ENCODE measurements at regions not wholly inside any gene's neighbourhood (a gene's known extent, or its start where the extent isn't known, plus 50 kb on each side); places are given as distances from the start of the nearest gene placed in this dataset.

DNA sequence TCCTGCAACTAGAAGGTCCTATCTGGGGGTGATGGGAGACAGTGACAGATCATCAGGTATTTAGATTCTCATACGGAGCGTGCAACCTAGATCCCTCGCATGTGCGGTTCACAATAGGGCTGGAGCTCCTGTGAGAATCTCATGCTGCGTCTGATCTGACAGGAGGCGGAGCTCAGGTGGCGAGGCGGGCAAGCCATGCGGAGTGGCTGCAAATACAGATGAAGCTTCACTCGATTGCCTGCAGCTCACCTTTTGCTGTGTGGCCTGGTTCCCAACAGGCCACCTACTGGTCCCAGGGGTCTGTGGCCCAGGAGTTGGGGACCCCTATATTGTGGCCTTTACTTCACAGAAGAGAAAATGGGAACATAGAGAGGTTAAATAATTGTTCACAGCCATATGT lies 200.4 kb downstream of the IRF8 start:
- no peaks in the 10 kb centered on the region for H3K4me1 Mint-ChIP-seq
- peak; percentile 65 for DNase-seq
- H3K27ac Mint-ChIP-seq: no peak overlapping the region
- H3K36me3 Mint-ChIP-seq (ENCODE audit: low read depth): no peaks in the 10 kb centered on the region
- 62 to 72% methylated on average over 9 to 10 of the region's 10 CpGs for WGBS, 2 experiments (ENCODE audit: insufficient coverage in 1 of 2, insufficient read length in 1 of 2)
- TF ChIP-seq, protein P1, sequence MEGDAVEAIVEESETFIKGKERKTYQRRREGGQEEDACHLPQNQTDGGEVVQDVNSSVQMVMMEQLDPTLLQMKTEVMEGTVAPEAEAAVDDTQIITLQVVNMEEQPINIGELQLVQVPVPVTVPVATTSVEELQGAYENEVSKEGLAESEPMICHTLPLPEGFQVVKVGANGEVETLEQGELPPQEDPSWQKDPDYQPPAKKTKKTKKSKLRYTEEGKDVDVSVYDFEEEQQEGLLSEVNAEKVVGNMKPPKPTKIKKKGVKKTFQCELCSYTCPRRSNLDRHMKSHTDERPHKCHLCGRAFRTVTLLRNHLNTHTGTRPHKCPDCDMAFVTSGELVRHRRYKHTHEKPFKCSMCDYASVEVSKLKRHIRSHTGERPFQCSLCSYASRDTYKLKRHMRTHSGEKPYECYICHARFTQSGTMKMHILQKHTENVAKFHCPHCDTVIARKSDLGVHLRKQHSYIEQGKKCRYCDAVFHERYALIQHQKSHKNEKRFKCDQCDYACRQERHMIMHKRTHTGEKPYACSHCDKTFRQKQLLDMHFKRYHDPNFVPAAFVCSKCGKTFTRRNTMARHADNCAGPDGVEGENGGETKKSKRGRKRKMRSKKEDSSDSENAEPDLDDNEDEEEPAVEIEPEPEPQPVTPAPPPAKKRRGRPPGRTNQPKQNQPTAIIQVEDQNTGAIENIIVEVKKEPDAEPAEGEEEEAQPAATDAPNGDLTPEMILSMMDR (conservative IDR thresholded peaks at IDR 0.05): no peak
- H3K4me1 ChIP-seq (ENCODE audit: control insufficient read depth, insufficient read depth, low read length): no peaks in the 10 kb centered on the region
- H3K27me3 Mint-ChIP-seq (ENCODE audit: insufficient read depth): peaks cover 7% of the 10 kb centered on the region
- H3K9me3 Mint-ChIP-seq: peaks cover 5% of the 10 kb centered on the region
- no peaks in the 10 kb centered on the region for H3K9me3 ChIP-seq (ENCODE audit: control insufficient read depth, low read length)
- no peaks in the 10 kb centered on the region for H3K36me3 ChIP-seq (ENCODE audit: control insufficient read depth, insufficient read depth, low read length)
- H3K27me3 ChIP-seq (ENCODE audit: control insufficient read depth, insufficient read depth, low read length, poor library complexity, severe bottlenecking): peaks cover 3% of the 10 kb centered on the region
- H3K9ac ChIP-seq (ENCODE audit: extremely low read depth, low read length, poor library complexity, severe bottlenecking): no peak overlapping the region
- no peak overlapping the region for H3K27ac ChIP-seq (ENCODE audit: low read depth, low read length)
- H3K4me3 Mint-ChIP-seq: no peak overlapping the region
- no peak overlapping the region for H3K4me3 ChIP-seq (ENCODE audit: low read length)

- WGBS, 2 experiments (ENCODE audit: insufficient coverage in 1 of 2, insufficient read length in 1 of 2): 82 to 87% methylated on average over 3 to 11 of the region's 11 CpGs
- Mint-ChIP-seq H3K4me1 (no peaks in the 10 kb centered on the region), H3K36me3 (ENCODE audit: low read depth) (no peaks in the 10 kb centered on the region), H3K27me3 (ENCODE audit: insufficient read depth) (peaks cover 7% of the 10 kb centered on the region), H3K9me3 (peaks cover 5% of the 10 kb centered on the region), H3K27ac (no peak overlapping the region), H3K4me3 (no peak overlapping the region)
- H3K36me3 ChIP-seq (ENCODE audit: control insufficient read depth, insufficient read depth, low read length): no peaks in the 10 kb centered on the region
- no peaks in the 10 kb centered on the region for H3K9me3 ChIP-seq (ENCODE audit: control insufficient read depth, low read length)
- peaks cover 3% of the 10 kb centered on the region for H3K27me3 ChIP-seq (ENCODE audit: control insufficient read depth, insufficient read depth, low read length, poor library complexity, severe bottlenecking)
- no peak overlapping the region for H3K9ac ChIP-seq (ENCODE audit: extremely low read depth, low read length, poor library complexity, severe bottlenecking)
- H3K4me1 ChIP-seq (ENCODE audit: control insufficient read depth, insufficient read depth, low read length): no peaks in the 10 kb centered on the region
- H3K4me3 ChIP-seq (ENCODE audit: low read length): no peak overlapping the region
- DNase-seq: peak; percentile 48
- TF ChIP-seq, protein P1 (conservative IDR thresholded peaks at IDR 0.05): no peak
- no peak overlapping the region for H3K27ac ChIP-seq (ENCODE audit: low read depth, low read length)
Measured at GRCh38 chr16:86100205-86101136, 201.5 kb downstream of the IRF8 start.

DNA sequence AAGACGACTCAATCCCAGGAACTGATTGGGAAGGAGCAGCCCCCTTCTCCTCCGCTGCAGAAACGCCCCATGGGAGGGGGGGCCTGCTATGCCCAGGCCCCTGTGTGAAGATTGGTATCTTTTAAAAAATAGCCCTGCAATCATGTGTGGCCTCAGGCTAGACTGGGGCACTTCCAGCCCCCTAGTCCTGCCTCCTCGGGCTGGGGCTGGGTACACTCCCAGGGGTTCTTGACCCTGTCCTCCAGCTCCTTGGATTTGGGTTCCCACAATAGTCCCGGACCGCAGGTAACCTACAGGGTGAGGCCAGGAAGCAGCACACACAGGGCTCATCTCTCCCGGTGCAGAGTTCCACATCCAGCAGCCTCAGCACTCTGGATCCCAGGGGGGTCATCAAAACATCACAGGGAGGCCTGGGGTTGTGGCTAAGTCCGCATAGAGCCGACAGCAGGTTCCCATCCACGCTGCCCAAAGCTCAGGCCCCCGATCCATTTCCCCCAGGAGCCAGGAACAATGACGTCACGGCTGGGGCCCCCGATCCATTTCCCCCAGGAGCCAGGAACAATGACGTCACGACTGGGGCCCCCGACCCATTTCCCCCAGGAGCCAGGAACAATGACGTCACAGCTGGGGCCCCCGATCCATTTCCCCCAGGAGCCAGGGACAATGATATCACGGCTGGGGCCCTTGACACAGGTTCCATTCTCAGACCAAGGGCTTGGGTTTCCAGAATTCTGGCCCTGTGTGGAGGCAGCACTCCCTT lies 202.4 kb downstream of the IRF8 start:
- Histone ChIP-seq H3K4me3 (ENCODE audit: low read length) (no peak overlapping the region), H3K9me3 (ENCODE audit: control insufficient read depth, low read length) (no peaks in the 10 kb centered on the region)
- 87% methylated on average over 17 to 20 of the region's 20 CpGs for WGBS, 2 experiments (ENCODE audit: insufficient coverage in 1 of 2, insufficient read length in 1 of 2)

More for the DNA sequence above, 202.4 kb downstream of the IRF8 start:
- Mint-ChIP-seq H3K4me3 (no peak overlapping the region), H3K36me3 (ENCODE audit: low read depth) (no peaks in the 10 kb centered on the region), H3K9me3 (peaks cover 5% of the 10 kb centered on the region), H3K27ac (no peak overlapping the region), H3K4me1 (no peaks in the 10 kb centered on the region), H3K27me3 (ENCODE audit: insufficient read depth) (peaks cover 7% of the 10 kb centered on the region)
- H3K27me3 ChIP-seq (ENCODE audit: control insufficient read depth, insufficient read depth, low read length, poor library complexity, severe bottlenecking): peaks cover 3% of the 10 kb centered on the region
- no peak overlapping the region for H3K9ac ChIP-seq (ENCODE audit: extremely low read depth, low read length, poor library complexity, severe bottlenecking)
- TF ChIP-seq, protein P1 (conservative IDR thresholded peaks at IDR 0.05): no peak
- no peaks in the 10 kb centered on the region for H3K36me3 ChIP-seq (ENCODE audit: control insufficient read depth, insufficient read depth, low read length)
- H3K27ac ChIP-seq (ENCODE audit: low read depth, low read length): no peak overlapping the region
- H3K4me1 ChIP-seq (ENCODE audit: control insufficient read depth, insufficient read depth, low read length): no peaks in the 10 kb centered on the region
- DNase-seq: peak; percentile 36

Measured in endodermal cell (in vitro differentiated cells).